Peyer's patch (tissue), 4 donors: ENCODE measurements at regions not wholly inside any gene's neighbourhood (a gene's known extent, or its start where the extent isn't known, plus 50 kb on each side); places are given as distances from the start of the nearest gene placed in this dataset.

Source experiments
- POLR2A ChIP-seq, 2 donors: fragments of 450-650 bp; IDR thresholded peaks; one replicate each; pipeline ENCODE4 v1.5.1; 2017; ENCODE audit warnings: antibody characterized with exemption in 2 of 2, mild to moderate bottlenecking in 2 of 2, moderate library complexity in 2 of 2
- TF ChIP-seq, protein P1 (sequence below), 6 experiments: fragments of 450-650 bp in 4 of 6; fragments of 200-600 bp in 2 of 6; sonication (generic) in 1 of 6; IDR thresholded peaks; one replicate each; pipeline ENCODE4 v1.5.1; 2017 to 2019; ENCODE audit warnings: antibody characterized with exemption in 6 of 6, mild to moderate bottlenecking in 3 of 6, moderate library complexity in 1 of 6

DNA sequence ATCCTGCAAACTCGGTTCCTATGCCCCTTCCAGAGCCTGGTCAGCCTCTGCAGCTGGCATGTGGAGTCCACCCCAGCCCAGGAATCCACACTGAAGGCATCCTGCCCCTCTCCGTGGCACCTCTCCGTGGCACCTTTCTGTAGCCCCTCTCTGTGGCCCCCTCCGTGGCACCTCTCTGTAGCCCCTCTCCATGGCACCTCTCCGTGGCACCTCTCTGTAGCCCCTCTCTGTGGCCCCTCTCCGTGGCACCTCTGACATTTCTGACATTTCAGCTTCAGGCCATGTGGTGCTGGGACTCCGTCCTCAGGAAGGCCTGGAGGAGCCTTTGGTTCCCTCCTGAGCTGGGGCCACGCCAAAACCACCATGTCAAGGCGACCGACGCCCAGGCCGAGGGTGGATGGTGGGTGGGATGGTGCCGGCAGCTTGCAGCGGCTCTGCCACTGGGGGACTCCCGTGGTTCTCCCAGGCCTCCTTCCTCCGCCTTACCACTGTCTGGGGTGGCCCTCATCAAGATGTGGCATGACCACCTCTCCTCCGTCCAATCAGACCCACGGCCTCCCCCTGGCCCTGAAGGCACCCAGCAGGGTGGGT lies 1518.5 kb downstream of the BRD1 start:
- TF ChIP-seq, protein P1, sequence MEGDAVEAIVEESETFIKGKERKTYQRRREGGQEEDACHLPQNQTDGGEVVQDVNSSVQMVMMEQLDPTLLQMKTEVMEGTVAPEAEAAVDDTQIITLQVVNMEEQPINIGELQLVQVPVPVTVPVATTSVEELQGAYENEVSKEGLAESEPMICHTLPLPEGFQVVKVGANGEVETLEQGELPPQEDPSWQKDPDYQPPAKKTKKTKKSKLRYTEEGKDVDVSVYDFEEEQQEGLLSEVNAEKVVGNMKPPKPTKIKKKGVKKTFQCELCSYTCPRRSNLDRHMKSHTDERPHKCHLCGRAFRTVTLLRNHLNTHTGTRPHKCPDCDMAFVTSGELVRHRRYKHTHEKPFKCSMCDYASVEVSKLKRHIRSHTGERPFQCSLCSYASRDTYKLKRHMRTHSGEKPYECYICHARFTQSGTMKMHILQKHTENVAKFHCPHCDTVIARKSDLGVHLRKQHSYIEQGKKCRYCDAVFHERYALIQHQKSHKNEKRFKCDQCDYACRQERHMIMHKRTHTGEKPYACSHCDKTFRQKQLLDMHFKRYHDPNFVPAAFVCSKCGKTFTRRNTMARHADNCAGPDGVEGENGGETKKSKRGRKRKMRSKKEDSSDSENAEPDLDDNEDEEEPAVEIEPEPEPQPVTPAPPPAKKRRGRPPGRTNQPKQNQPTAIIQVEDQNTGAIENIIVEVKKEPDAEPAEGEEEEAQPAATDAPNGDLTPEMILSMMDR (IDR thresholded peaks at IDR 0.05) = no peak
- no peak for TF ChIP-seq POLR2A (IDR thresholded peaks at IDR 0.05)
